ENCODE measurements at regions not wholly inside any gene's neighbourhood (a gene's known extent, or its start where the extent isn't known, plus 50 kb on each side); places are given as distances from the start of the nearest gene placed in this dataset.

- no peaks in the 10 kb centered on the region for H4K20me1 ChIP-seq (ENCODE audit: control insufficient read depth, insufficient read depth, insufficient read length)
- no peak overlapping the region for H2BK12ac ChIP-seq (ENCODE audit: insufficient read length, low read depth, low read length)
- WGBS (ENCODE audit: extremely low coverage, insufficient read length, low lambda C conversion rate), result no CpG with 5 or more reads among the region's 3 CpGs
- no peak overlapping the region for H2BK15ac ChIP-seq (ENCODE audit: low read depth, low read length)
- no peak overlapping the region for H2AK5ac ChIP-seq (ENCODE audit: insufficient read length, low read length)
- H3K4ac ChIP-seq (ENCODE audit: low read depth, low read length), result no peak overlapping the region
- H3K79me2 ChIP-seq (ENCODE audit: insufficient read depth, low read length), result no peaks in the 10 kb centered on the region
- no peaks in the 10 kb centered on the region for H3K27me3 ChIP-seq (ENCODE audit: insufficient read depth, low read length)
- H3K4me1 Mint-ChIP-seq, result no peaks in the 10 kb centered on the region
- H3K79me1 ChIP-seq (ENCODE audit: insufficient read depth, low read depth, low read length, poor library complexity, severe bottlenecking), result no peaks in the 10 kb centered on the region
- no peak overlapping the region for H2AFZ ChIP-seq (ENCODE audit: low read length)
- no peaks in the 10 kb centered on the region for H3K4me1 ChIP-seq (ENCODE audit: insufficient read depth, low read length)
- no peak overlapping the region for H4K5ac ChIP-seq (ENCODE audit: insufficient read length, low read depth, low read length)
- H2BK5ac ChIP-seq (ENCODE audit: insufficient read length, low read length), result no peak overlapping the region
- H3K36me3 Mint-ChIP-seq (ENCODE audit: insufficient read depth in 1 of 3, low read depth in 3 of 3), result no peaks in the 10 kb centered on the region
- TF ChIP-seq CTCF (conservative IDR thresholded peaks at IDR 0.05), result no peak
- H3K27ac Mint-ChIP-seq, result no peak overlapping the region
- DNase-seq, result no peak
- H3K27ac ChIP-seq (ENCODE audit: insufficient read length, low read depth, low read length), result no peak overlapping the region
- H3K9me3 ChIP-seq (ENCODE audit: control insufficient read depth, low read depth, low read length), result no peaks in the 10 kb centered on the region
- H3K14ac ChIP-seq (ENCODE audit: insufficient read depth, low read length), result no peak overlapping the region
- H4K91ac ChIP-seq (ENCODE audit: insufficient read length, low read depth, low read length), result no peak overlapping the region
- no peak overlapping the region for H3K4me3 Mint-ChIP-seq
- H3K23me2 ChIP-seq (ENCODE audit: insufficient read length, low read depth, low read length, poor library complexity, severe bottlenecking), result no peaks in the 10 kb centered on the region
- no peaks in the 10 kb centered on the region for H3K27me3 Mint-ChIP-seq (ENCODE audit: low read depth)
- H3K4me2 ChIP-seq (ENCODE audit: insufficient read depth, insufficient read length, low read length), result no peak overlapping the region
- H3K56ac ChIP-seq (ENCODE audit: insufficient read length, low read depth, low read length), result no peak overlapping the region
- no peaks in the 10 kb centered on the region for H3K9me3 Mint-ChIP-seq
- no peak overlapping the region for H3K18ac ChIP-seq (ENCODE audit: insufficient read length, low read depth, low read length)
- H2BK20ac ChIP-seq (ENCODE audit: low read depth, low read length, poor library complexity, severe bottlenecking), result no peak overlapping the region
- H3K9ac ChIP-seq (ENCODE audit: extremely low read depth, insufficient read length, low read length), result no peak overlapping the region
- H4K8ac ChIP-seq (replicated peaks; ENCODE audit: insufficient read length, low read depth, low read length), result no peak overlapping the region
- no peak overlapping the region for H2BK120ac ChIP-seq (ENCODE audit: low read depth, low read length, poor library complexity, severe bottlenecking)
- H3K23ac ChIP-seq (ENCODE audit: insufficient read length, low read depth, low read length), result no peak overlapping the region
- H3T11ph ChIP-seq (ENCODE audit: low read length), result no peak overlapping the region
These were observed 546.5 kb upstream of the FAT1 start for GRCh38 chr4:187270154-187270553.
